ENCODE measurements at regions not wholly inside any gene's neighbourhood (a gene's known extent, or its start where the extent isn't known, plus 50 kb on each side); places are given as distances from the start of the nearest gene placed in this dataset.

- 90 to 94% methylated on average over 4 of the region's 4 CpGs for WGBS, 2 donors (ENCODE audit: low coverage in 1 of 2)
- no peak for TF ChIP-seq EP300 (IDR thresholded peaks at IDR 0.05)
- no peak for TF ChIP-seq CTCF (IDR thresholded peaks at IDR 0.05)
- no peak for TF ChIP-seq POLR2A (IDR thresholded peaks at IDR 0.05)
- TF ChIP-seq POLR2AphosphoS5 (IDR thresholded peaks at IDR 0.05): no peak
- no peaks in the 10 kb centered on the region for H3K36me3 ChIP-seq
- no peak overlapping the region for H3K27ac ChIP-seq
- H3K4me3 ChIP-seq: no peak overlapping the region
- ATAC-seq: no peak
- H3K4me1 ChIP-seq: no peaks in the 10 kb centered on the region
- no peaks in the 10 kb centered on the region for H3K27me3 ChIP-seq
- H3K9me3 ChIP-seq: no peaks in the 10 kb centered on the region
Observed at GRCh38 chr19:34824686-34825085, 51.7 kb upstream of the ZNF599 start.
